ENCODE measurements at regions not wholly inside any gene's neighbourhood (a gene's known extent, or its start where the extent isn't known, plus 50 kb on each side); places are given as distances from the start of the nearest gene placed in this dataset.

- TF ChIP-seq EZH2 (IDR thresholded peaks at IDR 0.05; ENCODE audit: borderline replicate concordance, low read depth, low read length, severe bottlenecking) (no peak), CTCF (IDR thresholded peaks at IDR 0.05; ENCODE audit: borderline replicate concordance, extremely low read depth, low read length, poor library complexity, severe bottlenecking) (no peak)
Observed at GRCh38 chr2:138943470-138943869, 163.3 kb upstream of the NXPH2 start.

Data from DND-41 (cell line).